ENCODE measurements at regions not wholly inside any gene's neighbourhood (a gene's known extent, or its start where the extent isn't known, plus 50 kb on each side); places are given as distances from the start of the nearest gene placed in this dataset.

GRCh38 chr7:57774300-57774699, 324.3 kb downstream of the ZNF716 start:
- TF ChIP-seq CTCF (IDR thresholded peaks at IDR 0.05) (no peak), SIN3A (IDR thresholded peaks at IDR 0.05; ENCODE audit: borderline replicate concordance, insufficient read depth, low read depth, low read length) (no peak), POLR2AphosphoS5 (IDR thresholded peaks at IDR 0.05; ENCODE audit: low read depth, low read length) (no peak)
- TF ChIP-seq, protein P1, sequence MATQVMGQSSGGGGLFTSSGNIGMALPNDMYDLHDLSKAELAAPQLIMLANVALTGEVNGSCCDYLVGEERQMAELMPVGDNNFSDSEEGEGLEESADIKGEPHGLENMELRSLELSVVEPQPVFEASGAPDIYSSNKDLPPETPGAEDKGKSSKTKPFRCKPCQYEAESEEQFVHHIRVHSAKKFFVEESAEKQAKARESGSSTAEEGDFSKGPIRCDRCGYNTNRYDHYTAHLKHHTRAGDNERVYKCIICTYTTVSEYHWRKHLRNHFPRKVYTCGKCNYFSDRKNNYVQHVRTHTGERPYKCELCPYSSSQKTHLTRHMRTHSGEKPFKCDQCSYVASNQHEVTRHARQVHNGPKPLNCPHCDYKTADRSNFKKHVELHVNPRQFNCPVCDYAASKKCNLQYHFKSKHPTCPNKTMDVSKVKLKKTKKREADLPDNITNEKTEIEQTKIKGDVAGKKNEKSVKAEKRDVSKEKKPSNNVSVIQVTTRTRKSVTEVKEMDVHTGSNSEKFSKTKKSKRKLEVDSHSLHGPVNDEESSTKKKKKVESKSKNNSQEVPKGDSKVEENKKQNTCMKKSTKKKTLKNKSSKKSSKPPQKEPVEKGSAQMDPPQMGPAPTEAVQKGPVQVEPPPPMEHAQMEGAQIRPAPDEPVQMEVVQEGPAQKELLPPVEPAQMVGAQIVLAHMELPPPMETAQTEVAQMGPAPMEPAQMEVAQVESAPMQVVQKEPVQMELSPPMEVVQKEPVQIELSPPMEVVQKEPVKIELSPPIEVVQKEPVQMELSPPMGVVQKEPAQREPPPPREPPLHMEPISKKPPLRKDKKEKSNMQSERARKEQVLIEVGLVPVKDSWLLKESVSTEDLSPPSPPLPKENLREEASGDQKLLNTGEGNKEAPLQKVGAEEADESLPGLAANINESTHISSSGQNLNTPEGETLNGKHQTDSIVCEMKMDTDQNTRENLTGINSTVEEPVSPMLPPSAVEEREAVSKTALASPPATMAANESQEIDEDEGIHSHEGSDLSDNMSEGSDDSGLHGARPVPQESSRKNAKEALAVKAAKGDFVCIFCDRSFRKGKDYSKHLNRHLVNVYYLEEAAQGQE (IDR thresholded peaks at IDR 0.05; ENCODE audit: insufficient read depth in 1 of 2, low read depth in 2 of 2, low read length in 1 of 2) = no peak

Measured in Panc1 (cell line).